Cardiac muscle cell (in vitro differentiated cells and primary cell): ENCODE measurements at regions not wholly inside any gene's neighbourhood (a gene's known extent, or its start where the extent isn't known, plus 50 kb on each side); places are given as distances from the start of the nearest gene placed in this dataset.

Experiments used
- DNase-seq, 2 donors: peaks; one replicate each; pipeline versions ENCODE4 v3.0.0 to v3.0.0-alpha.2; 2010 to 2017; ENCODE audit warnings: low read depth in 1 of 2, low spot score in 1 of 2
- H3K27ac ChIP-seq: fragments of 200-600 bp; sonication (generic); 2 replicates; pipeline ENCODE4 v1.5.1; 2016
- H3K27me3 ChIP-seq: fragments of 200-600 bp; sonication (generic); 2 replicates; pipeline ENCODE4 v1.6.0; 2016; ENCODE audit warnings: control low read depth
- H3K36me3 ChIP-seq: fragments of 200-600 bp; sonication (generic); 2 replicates; pipeline ENCODE4 v1.5.1; 2016; ENCODE audit warnings: control low read depth
- H3K4me1 ChIP-seq: fragments of 200-600 bp; sonication (generic); 2 replicates; pipeline ENCODE4 v1.8.1; 2017; ENCODE audit warnings: low read depth, mild to moderate bottlenecking, mixed run types
- H3K4me3 ChIP-seq: fragments of 200-600 bp; sonication (generic); 2 replicates; pipeline ENCODE4 v1.5.1; 2016; ENCODE audit warnings: mild to moderate bottlenecking
- H3K9me3 ChIP-seq: fragments of 200-600 bp; sonication (generic); 2 replicates; pipeline ENCODE4 v1.5.1; 2017; ENCODE audit warnings: low read depth, mild to moderate bottlenecking, control low read depth
- CTCF ChIP-seq: IDR thresholded peaks from 2 replicates; pipeline ENCODE4 v1.5.1; 2012; ENCODE audit warnings: low read depth, mild to moderate bottlenecking, low read length

GRCh38 chr7:115146148-115146547 is 224.3 kb downstream of the MDFIC start:
- H3K36me3 ChIP-seq = no peaks in the 10 kb centered on the region
- TF ChIP-seq CTCF = no peak
- no peak for DNase-seq
- H3K9me3 ChIP-seq = no peaks in the 10 kb centered on the region
- no peaks in the 10 kb centered on the region for H3K27me3 ChIP-seq
- H3K4me1 ChIP-seq = no peaks in the 10 kb centered on the region
- H3K27ac ChIP-seq = no peak overlapping the region
- no peak overlapping the region for H3K4me3 ChIP-seq

GRCh38 chr7:115145512-115145911 is 223.6 kb downstream of the MDFIC start:
- no peaks in the 10 kb centered on the region for H3K36me3 ChIP-seq
- no peak overlapping the region for H3K27ac ChIP-seq
- no peak for TF ChIP-seq CTCF
- no peak overlapping the region for H3K4me3 ChIP-seq
- no peaks in the 10 kb centered on the region for H3K27me3 ChIP-seq
- no peaks in the 10 kb centered on the region for H3K4me1 ChIP-seq
- H3K9me3 ChIP-seq = no peaks in the 10 kb centered on the region
- DNase-seq = peak in 1 of 2 donors; percentile 83

- no peaks in the 10 kb centered on the region for H3K27me3 ChIP-seq
- H3K4me1 ChIP-seq = no peaks in the 10 kb centered on the region
- H3K9me3 ChIP-seq = no peaks in the 10 kb centered on the region
- no peak overlapping the region for H3K27ac ChIP-seq
- H3K36me3 ChIP-seq = no peaks in the 10 kb centered on the region
- no peak for TF ChIP-seq CTCF
- no peak overlapping the region for H3K4me3 ChIP-seq
- DNase-seq = no peak
Measured at GRCh38 chr7:115137816-115138215, 215.9 kb downstream of the MDFIC start.

GRCh38 chr7:115136796-115137443 is 215.0 kb downstream of the MDFIC start:
- no peaks in the 10 kb centered on the region for H3K4me1 ChIP-seq
- H3K27ac ChIP-seq = no peak overlapping the region
- no peak for DNase-seq
- no peaks in the 10 kb centered on the region for H3K27me3 ChIP-seq
- no peak overlapping the region for H3K4me3 ChIP-seq
- no peaks in the 10 kb centered on the region for H3K36me3 ChIP-seq
- H3K9me3 ChIP-seq = no peaks in the 10 kb centered on the region
- no peak for TF ChIP-seq CTCF

GRCh38 chr7:115135769-115136410 is 214.0 kb downstream of the MDFIC start:
- H3K4me3 ChIP-seq = no peak overlapping the region
- no peaks in the 10 kb centered on the region for H3K36me3 ChIP-seq
- H3K9me3 ChIP-seq = no peaks in the 10 kb centered on the region
- peak in 1 of 2 donors; percentile 17 for DNase-seq
- no peaks in the 10 kb centered on the region for H3K4me1 ChIP-seq
- no peak overlapping the region for H3K27ac ChIP-seq
- no peak for TF ChIP-seq CTCF
- no peaks in the 10 kb centered on the region for H3K27me3 ChIP-seq
